Muscle layer of colon (tissue), 2 donors: ENCODE measurements at regions not wholly inside any gene's neighbourhood (a gene's known extent, or its start where the extent isn't known, plus 50 kb on each side); places are given as distances from the start of the nearest gene placed in this dataset.
"Not testable (repeated sequence)": the region's sequence is repeated elsewhere in the genome, so short reads cannot be mapped to it uniquely, and the experiment has no call there.

Experiments used
- H3K27ac ChIP-seq: one replicate; pipeline ENCODE4 v1.7.0; 2013; ENCODE audit warnings: low read depth, mild to moderate bottlenecking, low read length, moderate library complexity
- H3K27me3 ChIP-seq, 2 donors: one replicate each; pipeline ENCODE4 v1.7.0; 2013; ENCODE audit warnings: low read length in 2 of 2, mild to moderate bottlenecking in 2 of 2; ENCODE audit not compliant: insufficient read depth in 2 of 2, control insufficient read depth in 1 of 2
- H3K36me3 ChIP-seq: one replicate; pipeline ENCODE4 v1.7.0; 2013; ENCODE audit warnings: mild to moderate bottlenecking, low read length; ENCODE audit not compliant: insufficient read depth
- H3K4me1 ChIP-seq: one replicate; pipeline ENCODE4 v1.7.0; 2013; ENCODE audit warnings: mild to moderate bottlenecking, low read length; ENCODE audit not compliant: insufficient read depth
- H3K4me3 ChIP-seq, 2 donors: one replicate each; pipeline ENCODE4 v1.7.0; 2013; ENCODE audit warnings: low read length in 2 of 2, low read depth in 1 of 2, mild to moderate bottlenecking in 1 of 2, moderate library complexity in 1 of 2
- H3K9ac ChIP-seq: one replicate; pipeline ENCODE4 v1.7.0; 2013; ENCODE audit warnings: low read length
- H3K9me3 ChIP-seq: one replicate; pipeline ENCODE4 v1.7.0; 2013; ENCODE audit warnings: mild to moderate bottlenecking, low read length
- donor health status: abdominal sarcoma.
- donor health status: Adenocarcinoma of cecum.

GRCh38 chrX:40868868-40869267 is 133.5 kb upstream of the MED14 start:
- Histone ChIP-seq H3K4me1 (peaks cover 13% of the 10 kb centered on the region), H3K27me3 (peaks cover 0 to 4% of the 10 kb centered on the region in 2 donors), H3K36me3 (no peaks in the 10 kb centered on the region), H3K4me3 (no peak overlapping the region), H3K9ac (no peak overlapping the region), H3K27ac (no peak overlapping the region), H3K9me3 (no peaks in the 10 kb centered on the region)

- H3K4me1 ChIP-seq = peaks cover 13% of the 10 kb centered on the region
- H3K4me3 ChIP-seq, H3K27ac ChIP-seq, H3K9me3 ChIP-seq, H3K36me3 ChIP-seq, H3K9ac ChIP-seq, H3K27me3 ChIP-seq: not testable (repeated sequence)
These were observed 135.6 kb upstream of the MED14 start for GRCh38 chrX:40870982-40871381.

- H3K27me3 ChIP-seq = peaks cover 0 to 4% of the 10 kb centered on the region in 2 donors
- H3K27ac ChIP-seq = no peak overlapping the region
- peaks cover 11% of the 10 kb centered on the region for H3K4me1 ChIP-seq
- H3K9ac ChIP-seq = no peak overlapping the region
- no peaks in the 10 kb centered on the region for H3K9me3 ChIP-seq
- no peaks in the 10 kb centered on the region for H3K36me3 ChIP-seq
- no peak overlapping the region for H3K4me3 ChIP-seq
These were observed 136.2 kb upstream of the MED14 start for GRCh38 chrX:40871385-40872082.

- peaks cover 0 to 4% of the 10 kb centered on the region in 2 donors for H3K27me3 ChIP-seq
- peaks cover 3% of the 10 kb centered on the region for H3K4me1 ChIP-seq
- no peaks in the 10 kb centered on the region for H3K36me3 ChIP-seq
- H3K27ac ChIP-seq = no peak overlapping the region
- H3K4me3 ChIP-seq = no peak overlapping the region
- H3K9me3 ChIP-seq = no peaks in the 10 kb centered on the region
- H3K9ac ChIP-seq = no peak overlapping the region
These were observed 137.0 kb upstream of the MED14 start for GRCh38 chrX:40872351-40872750.

- Histone ChIP-seq H3K27me3 (peaks cover 0 to 4% of the 10 kb centered on the region in 2 donors), H3K4me1 (no peaks in the 10 kb centered on the region), H3K27ac (no peak overlapping the region), H3K36me3 (no peaks in the 10 kb centered on the region), H3K9ac (no peak overlapping the region), H3K4me3 (no peak overlapping the region), H3K9me3 (no peaks in the 10 kb centered on the region)
These were observed 140.1 kb upstream of the MED14 start for GRCh38 chrX:40875476-40875875.

GRCh38 chrX:40877887-40878286 is 142.5 kb upstream of the MED14 start:
- Histone ChIP-seq H3K4me3 (no peak overlapping the region), H3K27me3 (no peaks in the 10 kb centered on the region), H3K9me3 (no peaks in the 10 kb centered on the region), H3K36me3 (no peaks in the 10 kb centered on the region), H3K4me1 (no peaks in the 10 kb centered on the region), H3K27ac (no peak overlapping the region), H3K9ac (no peak overlapping the region)

- no peak overlapping the region for H3K4me3 ChIP-seq
- H3K4me1 ChIP-seq = no peaks in the 10 kb centered on the region
- H3K36me3 ChIP-seq = no peaks in the 10 kb centered on the region
- H3K9me3 ChIP-seq = no peaks in the 10 kb centered on the region
- no peak overlapping the region for H3K9ac ChIP-seq
- no peak overlapping the region for H3K27ac ChIP-seq
- no peaks in the 10 kb centered on the region for H3K27me3 ChIP-seq
These were observed 143.4 kb upstream of the MED14 start for GRCh38 chrX:40878766-40879165.

- H3K4me3 ChIP-seq, H3K27me3 ChIP-seq, H3K9ac ChIP-seq, H3K4me1 ChIP-seq, H3K27ac ChIP-seq, H3K9me3 ChIP-seq, H3K36me3 ChIP-seq: not testable (repeated sequence)
These were observed 143.8 kb upstream of the MED14 start for GRCh38 chrX:40879172-40879571.

GRCh38 chrX:40880712-40881111 is 145.4 kb upstream of the MED14 start:
- Histone ChIP-seq H3K36me3 (no peaks in the 10 kb centered on the region), H3K9me3 (no peaks in the 10 kb centered on the region), H3K4me1 (no peaks in the 10 kb centered on the region), H3K27me3 (no peaks in the 10 kb centered on the region), H3K4me3 (no peak overlapping the region), H3K27ac (no peak overlapping the region), H3K9ac (no peak overlapping the region)

GRCh38 chrX:40883021-40883619 is 147.8 kb upstream of the MED14 start:
- H3K27me3 ChIP-seq = no peaks in the 10 kb centered on the region
- H3K27ac ChIP-seq = no peak overlapping the region

GRCh38 chrX:40885989-40886388 is 150.6 kb upstream of the MED14 start:
- Histone ChIP-seq H3K27ac (no peak overlapping the region), H3K4me1 (no peaks in the 10 kb centered on the region), H3K9ac (no peak overlapping the region), H3K27me3 (no peaks in the 10 kb centered on the region), H3K9me3 (no peaks in the 10 kb centered on the region), H3K36me3 (no peaks in the 10 kb centered on the region), H3K4me3 (no peak overlapping the region)

More at GRCh38 chrX:40883021-40883619, 147.8 kb upstream of the MED14 start:
- H3K36me3 ChIP-seq = no peaks in the 10 kb centered on the region
- H3K4me1 ChIP-seq = no peaks in the 10 kb centered on the region
- no peak overlapping the region for H3K4me3 ChIP-seq
- H3K9ac ChIP-seq = no peak overlapping the region
- H3K9me3 ChIP-seq = no peaks in the 10 kb centered on the region

GRCh38 chrX:40887476-40887875 is 152.1 kb upstream of the MED14 start:
- Histone ChIP-seq H3K9me3 (peaks cover 7% of the 10 kb centered on the region), H3K27me3 (no peaks in the 10 kb centered on the region), H3K4me1 (no peaks in the 10 kb centered on the region), H3K36me3 (no peaks in the 10 kb centered on the region), H3K9ac (no peak overlapping the region), H3K4me3 (no peak overlapping the region), H3K27ac (no peak overlapping the region)
